ENCODE measurements at regions not wholly inside any gene's neighbourhood (a gene's known extent, or its start where the extent isn't known, plus 50 kb on each side); places are given as distances from the start of the nearest gene placed in this dataset.

- no peaks in the 10 kb centered on the region for H3K9me3 Mint-ChIP-seq
- no peak overlapping the region for H3K4me3 Mint-ChIP-seq
- H3K27me3 Mint-ChIP-seq (ENCODE audit: low read depth, poor library complexity) = no peaks in the 10 kb centered on the region
- H3K4me1 Mint-ChIP-seq = no peaks in the 10 kb centered on the region
- TF ChIP-seq, protein P1, sequence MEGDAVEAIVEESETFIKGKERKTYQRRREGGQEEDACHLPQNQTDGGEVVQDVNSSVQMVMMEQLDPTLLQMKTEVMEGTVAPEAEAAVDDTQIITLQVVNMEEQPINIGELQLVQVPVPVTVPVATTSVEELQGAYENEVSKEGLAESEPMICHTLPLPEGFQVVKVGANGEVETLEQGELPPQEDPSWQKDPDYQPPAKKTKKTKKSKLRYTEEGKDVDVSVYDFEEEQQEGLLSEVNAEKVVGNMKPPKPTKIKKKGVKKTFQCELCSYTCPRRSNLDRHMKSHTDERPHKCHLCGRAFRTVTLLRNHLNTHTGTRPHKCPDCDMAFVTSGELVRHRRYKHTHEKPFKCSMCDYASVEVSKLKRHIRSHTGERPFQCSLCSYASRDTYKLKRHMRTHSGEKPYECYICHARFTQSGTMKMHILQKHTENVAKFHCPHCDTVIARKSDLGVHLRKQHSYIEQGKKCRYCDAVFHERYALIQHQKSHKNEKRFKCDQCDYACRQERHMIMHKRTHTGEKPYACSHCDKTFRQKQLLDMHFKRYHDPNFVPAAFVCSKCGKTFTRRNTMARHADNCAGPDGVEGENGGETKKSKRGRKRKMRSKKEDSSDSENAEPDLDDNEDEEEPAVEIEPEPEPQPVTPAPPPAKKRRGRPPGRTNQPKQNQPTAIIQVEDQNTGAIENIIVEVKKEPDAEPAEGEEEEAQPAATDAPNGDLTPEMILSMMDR (IDR thresholded peaks at IDR 0.05) = no peak
- DNase-seq = no peak
- H3K36me3 Mint-ChIP-seq (ENCODE audit: low read depth) = no peaks in the 10 kb centered on the region
- no peak overlapping the region for H3K27ac Mint-ChIP-seq
These were observed 427.7 kb downstream of the LRRIQ3 start for GRCh38 chr1:73770109-73770905.

DNA sequence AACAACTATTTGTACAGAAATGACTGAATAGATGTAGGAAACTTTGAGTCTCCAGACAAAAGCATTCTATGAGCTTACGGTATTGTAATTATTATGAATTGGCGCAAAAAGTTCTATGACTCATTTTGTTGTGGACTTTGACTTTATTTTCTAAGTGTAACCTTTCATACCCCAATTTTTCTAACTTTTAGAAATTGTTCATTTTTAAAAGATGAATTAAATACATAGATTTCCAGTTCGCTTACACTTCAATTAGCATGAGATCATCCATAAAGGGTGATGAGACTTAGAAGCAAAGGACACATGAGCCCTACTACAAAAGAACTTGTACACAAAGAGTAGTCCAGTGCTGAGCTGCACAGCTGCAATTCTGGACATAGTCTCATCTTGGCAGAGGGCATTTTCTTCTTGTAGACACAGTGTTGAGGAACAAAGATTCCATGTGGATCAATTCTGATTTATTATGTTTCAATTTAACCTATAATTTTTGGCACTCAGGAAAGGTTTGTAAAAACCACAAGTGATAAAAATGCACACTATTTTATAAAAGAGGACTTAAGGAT, 431.1 kb downstream of the LRRIQ3 start:
- DNase-seq = no peak
- TF ChIP-seq, protein P1 (IDR thresholded peaks at IDR 0.05) = no peak
- Mint-ChIP-seq H3K9me3 (no peaks in the 10 kb centered on the region), H3K4me3 (no peak overlapping the region), H3K27me3 (ENCODE audit: low read depth, poor library complexity) (no peaks in the 10 kb centered on the region), H3K4me1 (no peaks in the 10 kb centered on the region), H3K27ac (no peak overlapping the region), H3K36me3 (ENCODE audit: low read depth) (no peaks in the 10 kb centered on the region)

DNA sequence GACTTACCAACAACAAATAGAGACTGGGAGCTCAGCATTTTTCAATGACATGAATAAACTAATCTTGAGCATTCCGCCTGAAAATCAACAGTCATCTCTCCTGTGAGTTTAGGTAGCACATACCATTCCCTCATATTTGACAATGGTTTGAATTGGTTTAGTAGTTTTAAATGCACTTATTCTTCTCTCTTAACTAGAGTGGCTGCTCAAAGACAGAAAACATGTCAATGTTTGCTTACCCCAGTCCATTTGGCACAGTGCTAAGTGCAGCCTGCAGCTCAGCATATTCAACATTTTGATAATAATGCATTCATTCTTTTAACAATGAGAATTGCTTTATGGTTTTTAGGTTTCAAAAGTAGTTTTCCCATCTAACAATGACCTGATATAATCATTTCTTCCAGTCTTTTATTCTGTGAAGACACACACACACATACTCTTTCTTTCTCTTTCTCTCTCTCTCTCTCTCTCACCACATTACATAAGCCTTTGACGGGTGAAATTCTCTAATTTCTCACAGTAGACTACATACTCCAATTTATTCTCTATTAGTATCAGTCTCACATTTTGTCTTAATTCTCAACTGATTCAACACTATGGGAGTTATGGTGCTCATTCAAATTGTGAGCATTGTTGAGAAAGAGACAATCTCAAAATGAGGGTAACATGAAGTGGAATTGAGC, 432.3 kb downstream of the LRRIQ3 start:
- TF ChIP-seq, protein P1 (IDR thresholded peaks at IDR 0.05) = no peak
- Mint-ChIP-seq H3K4me1 (no peaks in the 10 kb centered on the region), H3K36me3 (ENCODE audit: low read depth) (no peaks in the 10 kb centered on the region), H3K9me3 (no peaks in the 10 kb centered on the region), H3K4me3 (no peak overlapping the region), H3K27ac (no peak overlapping the region), H3K27me3 (ENCODE audit: low read depth, poor library complexity) (no peaks in the 10 kb centered on the region)
- no peak for DNase-seq

- TF ChIP-seq, protein P1 (IDR thresholded peaks at IDR 0.05) = no peak
- no peaks in the 10 kb centered on the region for H3K9me3 Mint-ChIP-seq
- no peaks in the 10 kb centered on the region for H3K4me1 Mint-ChIP-seq
These were observed 436.4 kb downstream of the LRRIQ3 start for GRCh38 chr1:73761559-73761958.

GRCh38 chr1:73759011-73759410, 439.0 kb downstream of the LRRIQ3 start:
- DNase-seq = no peak
- H3K27me3 Mint-ChIP-seq (ENCODE audit: low read depth, poor library complexity) = no peaks in the 10 kb centered on the region
- no peak overlapping the region for H3K27ac Mint-ChIP-seq
- H3K36me3 Mint-ChIP-seq (ENCODE audit: low read depth) = no peaks in the 10 kb centered on the region
- no peaks in the 10 kb centered on the region for H3K9me3 Mint-ChIP-seq
- H3K4me3 Mint-ChIP-seq = no peak overlapping the region
- H3K4me1 Mint-ChIP-seq = no peaks in the 10 kb centered on the region
- TF ChIP-seq, protein P1 (IDR thresholded peaks at IDR 0.05) = no peak

More at GRCh38 chr1:73761559-73761958, 436.4 kb downstream of the LRRIQ3 start:
- Mint-ChIP-seq H3K27me3 (ENCODE audit: low read depth, poor library complexity) (no peaks in the 10 kb centered on the region), H3K27ac (no peak overlapping the region), H3K36me3 (ENCODE audit: low read depth) (no peaks in the 10 kb centered on the region), H3K4me3 (no peak overlapping the region)
- no peak for DNase-seq

Data from nephron progenitor cell (in vitro differentiated cells).